Forelimb muscle (tissue), 1 donor: ENCODE measurements at regions not wholly inside any gene's neighbourhood (a gene's known extent, or its start where the extent isn't known, plus 50 kb on each side); places are given as distances from the start of the nearest gene placed in this dataset.
"Not testable (repeated sequence)": the region's sequence is repeated elsewhere in the genome, so short reads cannot be mapped to it uniquely, and the experiment has no call there.

Source experiments
- DNase-seq: peaks from one replicate; pipeline ENCODE4 v3.0.0-alpha.2; 2013; ENCODE audit warnings: low read depth

DNA sequence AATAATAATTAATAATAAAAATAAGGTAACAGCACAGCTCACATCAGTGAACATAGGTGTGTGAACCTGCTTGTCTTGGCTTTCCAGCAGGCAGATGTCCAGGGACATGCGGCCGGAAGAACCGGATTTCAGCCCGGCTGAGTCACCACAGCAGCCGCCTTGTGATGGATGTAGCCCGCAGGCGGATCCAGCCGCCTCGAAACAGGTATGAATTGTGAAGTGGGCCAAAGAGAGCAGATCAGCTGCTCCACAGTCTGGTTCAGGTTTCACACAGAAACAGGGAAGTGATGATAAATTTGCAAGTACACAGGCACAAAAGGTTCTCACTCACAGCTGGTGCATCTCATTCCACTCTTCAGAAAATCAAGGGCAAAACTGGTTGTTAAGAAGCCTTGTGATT is 55.1 kb downstream of the ID4 start:
- no peak for DNase-seq

DNA sequence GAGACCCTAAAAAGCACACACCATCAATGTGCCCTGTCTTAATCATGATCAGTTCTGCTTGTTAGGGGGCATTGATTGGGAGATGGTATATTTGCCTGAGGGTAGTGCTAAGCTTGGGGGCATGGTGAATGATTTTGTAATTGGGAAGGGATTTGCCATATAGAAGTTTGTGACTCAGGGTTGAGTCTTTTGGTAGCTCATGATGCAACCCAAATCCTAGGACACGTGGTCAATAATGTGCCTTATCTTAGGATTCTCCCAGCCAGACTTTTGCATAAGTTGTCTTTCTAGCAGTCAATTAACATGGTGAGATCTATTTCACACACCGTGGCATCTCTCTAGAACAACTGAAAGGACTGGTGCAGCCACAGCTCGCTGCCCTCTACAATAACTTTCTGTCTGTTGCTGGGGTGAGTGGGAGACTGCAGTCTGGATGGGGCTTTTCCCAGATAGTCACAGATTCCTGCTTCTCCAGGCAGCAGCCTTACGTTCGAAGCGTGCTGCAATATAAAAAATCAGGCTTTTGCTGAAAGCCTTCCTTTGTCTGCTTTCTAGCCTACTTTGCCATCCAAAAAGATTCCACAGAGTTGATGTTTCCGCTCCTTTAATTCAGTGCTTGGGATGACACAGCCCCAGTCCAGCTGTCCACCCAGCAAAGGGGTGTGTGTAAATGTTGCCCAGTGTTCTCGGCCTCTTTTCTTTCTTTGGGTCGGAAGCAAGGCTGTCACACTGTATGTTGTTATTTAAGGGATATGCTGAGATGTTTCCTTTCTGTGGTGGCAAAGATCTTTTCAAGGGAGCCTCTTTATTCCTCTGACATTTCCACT is 58.9 kb downstream of the ID4 start:
- DNase-seq, result no peak

- DNase-seq, result no peak
Observed at GRCh38 chr6:19896693-19897010, 59.5 kb downstream of the ID4 start.

GRCh38 chr6:19898141-19898740 is 61.1 kb downstream of the ID4 start:
- DNase-seq, result no peak

- no peak for DNase-seq
Observed at GRCh38 chr6:19902201-19902600, 65.0 kb downstream of the ID4 start.

DNA sequence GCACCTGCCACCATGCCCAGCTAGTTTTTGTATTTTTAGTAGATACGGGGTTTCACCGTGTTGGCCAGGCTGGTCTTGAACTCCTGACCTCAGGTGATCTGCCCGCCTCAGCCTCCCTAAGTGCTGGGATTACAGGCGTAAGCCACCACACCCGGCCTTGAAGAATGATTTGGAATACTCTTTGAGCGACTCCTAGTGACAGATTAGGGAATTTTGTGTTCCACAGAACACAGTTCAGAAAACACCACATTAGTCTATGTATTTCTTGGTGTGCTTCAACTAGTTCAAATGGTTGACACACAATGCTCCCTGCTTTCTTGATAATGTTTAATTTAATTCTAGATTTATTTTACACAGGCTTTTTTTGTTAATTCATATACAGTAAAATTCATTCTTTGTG is 67.2 kb downstream of the ID4 start:
- DNase-seq, result not testable (repeated sequence)

DNA sequence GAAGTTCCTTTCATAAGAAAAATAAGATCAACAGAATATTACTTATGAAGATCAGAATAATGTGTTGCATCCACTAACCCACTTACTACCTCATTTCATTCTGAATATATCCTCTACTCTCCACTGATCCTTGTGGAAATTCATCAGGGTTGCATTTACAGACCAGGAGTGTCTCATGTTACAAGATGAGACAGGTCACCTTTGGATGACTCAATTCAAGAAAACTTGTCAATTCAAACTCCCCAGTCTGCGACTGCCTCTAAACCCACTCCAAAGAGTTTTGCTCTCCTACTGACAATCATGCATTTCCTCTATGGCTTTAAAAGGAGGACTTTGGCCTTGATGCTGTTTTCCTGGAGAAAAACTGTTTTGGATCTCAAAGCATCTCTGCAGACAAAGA is 68.4 kb downstream of the ID4 start:
- DNase-seq, result no peak

- peak; percentile 25 for DNase-seq
Observed at GRCh38 chr6:19906171-19906570, 69.0 kb downstream of the ID4 start.

GRCh38 chr6:19911223-19911622 is 74.1 kb downstream of the ID4 start:
- DNase-seq, result no peak

DNA sequence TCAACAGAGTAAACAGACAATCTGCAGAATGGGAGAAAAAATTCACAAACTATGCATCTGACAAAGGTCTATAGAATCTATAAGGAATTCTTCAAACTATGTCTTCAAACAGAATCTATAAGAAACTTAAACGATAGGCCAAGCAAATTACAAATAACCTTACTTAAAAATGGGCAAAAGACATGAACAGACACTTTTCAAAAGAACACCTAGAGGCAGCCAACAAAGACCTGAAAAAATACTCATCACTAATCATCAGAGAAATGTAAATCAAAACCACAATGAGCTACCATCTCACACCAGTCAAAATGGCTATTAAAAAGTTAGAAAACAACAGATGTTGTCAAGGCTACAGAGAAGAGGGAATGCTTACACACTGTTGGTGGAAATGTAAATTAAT is 81.3 kb downstream of the ID4 start:
- DNase-seq, result no peak

GRCh38 chr6:19921786-19922185 is 84.6 kb downstream of the ID4 start:
- DNase-seq, result no peak

DNA sequence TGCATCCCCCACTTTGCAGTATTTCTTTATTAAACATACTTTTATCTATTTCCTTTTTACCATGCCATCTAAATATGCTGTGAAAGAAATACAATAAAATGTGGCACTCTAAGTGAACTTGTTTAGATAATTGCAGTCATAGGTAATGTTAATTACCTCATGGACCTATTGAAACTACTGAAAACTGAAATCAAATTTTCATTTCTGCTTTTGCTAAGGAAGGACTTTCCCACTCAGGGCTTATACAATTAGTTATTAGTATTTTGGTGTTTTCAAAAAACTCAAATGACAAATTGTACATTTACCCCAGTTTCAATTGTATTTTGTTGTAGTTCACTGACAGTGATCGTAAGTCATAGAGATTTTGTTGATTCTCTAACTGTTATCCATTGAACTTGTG is 88.4 kb downstream of the ID4 start:
- no peak for DNase-seq

DNA sequence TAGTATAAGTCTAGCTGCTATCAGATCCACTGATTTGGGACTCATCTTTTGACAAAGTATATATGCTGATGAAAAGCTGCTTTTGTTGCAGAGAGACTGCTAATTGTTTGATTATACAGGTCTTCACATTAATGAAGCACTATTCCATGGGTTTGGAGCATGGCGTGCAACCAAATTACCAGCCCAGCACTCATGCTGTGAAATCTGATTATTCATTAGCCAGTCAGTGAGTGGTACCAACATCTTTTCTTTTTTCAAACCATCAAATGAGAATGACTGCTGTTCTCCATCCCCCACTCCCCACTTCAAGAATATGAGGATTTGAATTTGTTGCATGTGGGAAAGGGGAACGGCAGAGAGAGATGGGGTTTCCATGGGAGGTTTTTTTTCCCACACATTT is 91.3 kb downstream of the ID4 start:
- DNase-seq, result no peak

GRCh38 chr6:19929312-19929711 is 92.1 kb downstream of the ID4 start:
- no peak for DNase-seq

DNA sequence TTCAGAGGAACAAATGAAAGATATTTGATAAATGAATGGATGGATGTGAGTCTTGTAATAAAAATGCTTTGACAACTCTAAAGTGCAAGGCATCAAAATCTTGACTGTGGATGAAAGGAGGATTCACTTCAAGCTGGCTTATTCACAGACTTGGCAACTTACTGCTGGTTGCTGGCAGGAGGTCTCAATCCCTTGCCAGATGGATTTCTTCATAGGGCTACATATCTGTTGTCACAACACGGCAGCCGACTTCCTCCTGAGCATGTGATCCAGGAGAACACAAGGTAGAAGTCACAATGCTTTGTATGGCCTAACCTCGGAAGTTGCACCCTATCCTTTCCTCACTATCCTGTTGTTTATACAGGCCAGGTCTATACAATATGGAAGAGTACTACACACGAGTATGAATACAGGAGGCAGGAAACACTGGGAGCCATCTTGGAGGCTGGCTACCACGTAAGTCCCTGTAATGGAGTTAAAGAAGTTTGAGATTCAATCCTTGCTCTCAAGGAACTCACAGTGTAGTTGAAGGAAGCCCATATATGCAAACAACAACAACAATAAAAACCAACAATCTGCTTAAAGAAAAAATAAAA is 97.9 kb downstream of the ID4 start:
- no peak for DNase-seq

- not testable (repeated sequence) for DNase-seq
Observed at GRCh38 chr6:19939321-19939720, 102.2 kb downstream of the ID4 start.

DNA sequence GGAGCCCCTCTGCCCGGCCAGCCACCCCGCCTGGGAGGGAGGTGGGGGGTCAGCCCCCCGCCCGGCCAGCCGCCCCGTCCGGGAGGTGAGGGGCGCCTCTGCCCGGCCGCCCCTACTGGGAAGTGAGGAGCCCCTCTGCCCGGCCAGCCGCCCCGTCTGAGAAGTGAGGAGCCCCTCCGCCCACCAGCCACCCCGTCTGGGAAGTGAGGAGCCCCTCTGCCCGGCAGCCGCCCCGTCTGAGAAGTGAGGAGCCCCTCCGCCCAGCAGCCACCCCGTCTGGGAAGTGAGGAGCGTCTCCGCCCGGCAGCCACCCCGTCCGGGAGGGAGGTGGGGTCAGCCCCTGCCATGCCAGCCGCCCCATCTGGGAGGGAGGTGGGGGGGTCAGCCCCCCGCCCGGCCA is 102.8 kb downstream of the ID4 start:
- not testable (repeated sequence) for DNase-seq

DNA sequence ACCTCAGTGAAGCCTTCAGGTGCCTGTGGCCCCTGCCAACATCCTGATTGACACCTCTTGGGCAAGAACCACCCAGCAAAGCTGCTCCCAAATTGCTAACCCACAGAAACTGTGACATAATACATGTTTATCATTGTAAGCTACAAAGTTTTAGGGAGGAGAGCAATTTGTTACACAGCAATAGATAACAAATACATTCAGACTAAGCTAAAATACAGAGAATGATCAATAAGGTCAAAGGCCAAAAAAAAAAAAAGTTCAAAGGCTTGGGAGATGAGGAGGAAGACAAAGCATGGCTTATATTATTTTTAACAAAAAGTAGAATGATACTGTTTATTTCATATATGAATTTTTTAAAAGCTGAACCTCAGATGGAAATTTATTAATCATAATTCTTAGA is 105.9 kb downstream of the ID4 start:
- no peak for DNase-seq

GRCh38 chr6:19945843-19946358 is 108.7 kb downstream of the ID4 start:
- no peak for DNase-seq

GRCh38 chr6:19949155-19949554 is 112.0 kb downstream of the ID4 start:
- no peak for DNase-seq

DNA sequence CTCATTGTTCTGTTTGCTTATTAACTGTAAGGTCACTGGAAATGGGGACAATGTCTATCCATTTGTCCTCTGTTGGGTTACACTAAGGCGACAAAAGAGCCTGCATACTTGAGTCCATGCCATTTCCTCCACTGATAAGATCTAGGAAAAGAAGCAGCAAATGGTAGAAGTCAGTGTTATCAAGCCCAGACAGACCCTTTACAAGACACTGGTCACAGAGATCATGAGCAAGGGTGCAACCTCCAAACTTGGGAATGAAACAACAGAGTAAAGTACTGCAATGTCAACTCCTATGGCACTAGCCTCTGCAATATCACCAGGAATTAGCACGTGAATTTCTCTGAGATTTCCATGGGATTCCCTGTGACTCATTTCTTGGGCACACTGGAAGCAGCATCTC is 126.9 kb downstream of the ID4 start:
- no peak for DNase-seq

- no peak for DNase-seq
Observed at GRCh38 chr6:19968201-19968600, 131.0 kb downstream of the ID4 start.

DNA sequence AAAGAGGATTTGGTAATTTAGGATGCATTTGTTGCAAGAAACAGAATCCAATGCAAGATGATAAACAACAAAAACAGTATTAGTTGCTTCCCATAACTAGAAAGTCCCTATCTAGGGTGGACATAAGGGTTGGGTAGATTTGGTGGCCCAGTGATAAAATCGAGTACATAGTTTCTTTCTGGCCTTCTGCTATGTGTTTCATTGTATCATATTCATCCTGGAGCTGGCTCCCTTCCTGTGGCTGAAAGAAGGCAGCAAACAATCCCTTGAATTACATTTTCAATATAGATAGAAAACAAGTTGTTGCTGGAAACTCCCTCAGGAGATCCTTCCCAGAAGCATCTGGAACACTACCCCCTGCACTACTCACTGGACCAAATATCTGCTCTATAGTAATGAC is 135.1 kb downstream of the ID4 start:
- no peak for DNase-seq
